Mammary epithelial cell (primary cell): ENCODE measurements at regions not wholly inside any gene's neighbourhood (a gene's known extent, or its start where the extent isn't known, plus 50 kb on each side); places are given as distances from the start of the nearest gene placed in this dataset.

Experiments
- EZH2 ChIP-seq: IDR thresholded peaks from 2 replicates; pipeline ENCODE4 v1.6.1; 2012; ENCODE audit warnings: low read length, inconsistent platforms, borderline replicate concordance
- TF ChIP-seq, protein P1 (sequence below), 2 donors: IDR thresholded peaks in 1 of 2; conservative IDR thresholded peaks in 1 of 2; 2 replicates each; pipeline ENCODE4 v1.5.1; 2011 to 2012; ENCODE audit warnings: inconsistent platforms in 2 of 2, low read length in 2 of 2, mild to moderate bottlenecking in 2 of 2, control low read depth in 1 of 2, low read depth in 1 of 2; ENCODE audit not compliant: insufficient read depth in 1 of 2; ENCODE audit errors: extremely low read depth in 1 of 2

DNA sequence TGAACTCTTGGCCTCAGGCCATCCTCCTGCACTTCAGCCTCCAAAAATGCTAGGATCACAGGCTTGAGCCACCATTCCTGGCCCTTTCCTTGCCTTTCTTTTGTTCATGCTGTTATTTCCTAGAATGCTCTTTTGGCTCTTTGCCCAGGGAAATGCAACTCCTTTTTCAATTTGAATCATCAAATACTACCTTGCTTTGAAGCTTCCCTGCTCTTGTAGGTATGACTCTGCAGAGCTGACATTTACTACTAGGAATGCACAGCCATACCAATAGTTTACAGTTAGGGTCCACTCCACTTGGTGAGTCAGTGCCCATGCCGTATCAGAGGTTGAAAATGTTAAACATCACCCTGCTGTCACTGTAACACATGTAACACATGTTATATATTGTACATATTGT, 107.0 kb upstream of the CRY1 start:
- TF ChIP-seq, protein P1, sequence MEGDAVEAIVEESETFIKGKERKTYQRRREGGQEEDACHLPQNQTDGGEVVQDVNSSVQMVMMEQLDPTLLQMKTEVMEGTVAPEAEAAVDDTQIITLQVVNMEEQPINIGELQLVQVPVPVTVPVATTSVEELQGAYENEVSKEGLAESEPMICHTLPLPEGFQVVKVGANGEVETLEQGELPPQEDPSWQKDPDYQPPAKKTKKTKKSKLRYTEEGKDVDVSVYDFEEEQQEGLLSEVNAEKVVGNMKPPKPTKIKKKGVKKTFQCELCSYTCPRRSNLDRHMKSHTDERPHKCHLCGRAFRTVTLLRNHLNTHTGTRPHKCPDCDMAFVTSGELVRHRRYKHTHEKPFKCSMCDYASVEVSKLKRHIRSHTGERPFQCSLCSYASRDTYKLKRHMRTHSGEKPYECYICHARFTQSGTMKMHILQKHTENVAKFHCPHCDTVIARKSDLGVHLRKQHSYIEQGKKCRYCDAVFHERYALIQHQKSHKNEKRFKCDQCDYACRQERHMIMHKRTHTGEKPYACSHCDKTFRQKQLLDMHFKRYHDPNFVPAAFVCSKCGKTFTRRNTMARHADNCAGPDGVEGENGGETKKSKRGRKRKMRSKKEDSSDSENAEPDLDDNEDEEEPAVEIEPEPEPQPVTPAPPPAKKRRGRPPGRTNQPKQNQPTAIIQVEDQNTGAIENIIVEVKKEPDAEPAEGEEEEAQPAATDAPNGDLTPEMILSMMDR (conservative IDR thresholded peaks at IDR 0.05 in 1 of 2, IDR thresholded peaks at IDR 0.05 in 1 of 2; ENCODE audit: extremely low read depth in 1 of 2, insufficient read depth in 1 of 2, low read depth in 1 of 2, low read length in 2 of 2) = no peak
- TF ChIP-seq EZH2 = no peak
